Esophagus squamous epithelium (tissue), 5 donors: ENCODE measurements at regions not wholly inside any gene's neighbourhood (a gene's known extent, or its start where the extent isn't known, plus 50 kb on each side); places are given as distances from the start of the nearest gene placed in this dataset.

Experiments used
- DNase-seq: peaks from one replicate; lab custom pipeline; 2025; lab: John Stamatoyannopoulos, UW
- H3K27ac ChIP-seq, 4 donors: fragments of 200-600 bp; sonication (generic); one replicate each; pipeline ENCODE4 v1.5.1; 2016 to 2019; ENCODE audit warnings: mild to moderate bottlenecking in 1 of 4
- H3K27me3 ChIP-seq, 4 donors: fragments of 200-600 bp; sonication (generic); 1 replicate in 3 of 4; 2 replicates in 1 of 4; pipeline versions ENCODE4 v1.5.1 to v1.6.0; 2017 to 2021; ENCODE audit warnings: antibody characterized with exemption in 1 of 4
- H3K36me3 ChIP-seq, 3 donors: fragments of 200-600 bp; sonication (generic); one replicate each; pipeline ENCODE4 v1.5.1; 2016 to 2019
- H3K4me1 ChIP-seq, 3 donors: fragments of 200-600 bp; sonication (generic); one replicate each; pipeline ENCODE4 v1.5.1; 2017 to 2019
- H3K4me3 ChIP-seq, 4 donors: fragments of 200-600 bp; sonication (generic); 1 replicate in 3 of 4; 2 replicates in 1 of 4; pipeline ENCODE4 v1.5.1; 2016 to 2019; ENCODE audit warnings: mild to moderate bottlenecking in 2 of 4, moderate library complexity in 1 of 4
- H3K9me3 ChIP-seq, 3 donors: fragments of 200-600 bp; sonication (generic); one replicate each; pipeline ENCODE4 v1.5.1; 2016 to 2019
- CTCF ChIP-seq, 6 experiments: fragments of 450-650 bp in 4 of 6; fragments of 200-600 bp in 2 of 6; sonication (generic) in 2 of 6; IDR thresholded peaks; one replicate each; pipeline ENCODE4 v1.5.1; 2016 to 2019; ENCODE audit warnings: antibody characterized with exemption in 6 of 6, mild to moderate bottlenecking in 4 of 6, moderate library complexity in 4 of 6
- POLR2A ChIP-seq, 4 donors: fragments of 450-650 bp; IDR thresholded peaks; one replicate each; pipeline ENCODE4 v1.6.1; 2017; ENCODE audit warnings: antibody characterized with exemption in 4 of 4, mild to moderate bottlenecking in 4 of 4, moderate library complexity in 3 of 4
- WGBS, 2 donors: methylation state at CpG; one replicate each; pipeline ENCODE4 v1.1.5; 2018; 5-methylcytosine and 5-hydroxymethylcytosine counted together
- intact Hi-C: fragments of 100-400 bp; cut with DNase I; formaldehyde crosslinking; loops from one replicate; pipeline ENCODE4 v1.15.0; 2022
- donor health status: DM: yes; HTN: yes; CAD: no.

DNA sequence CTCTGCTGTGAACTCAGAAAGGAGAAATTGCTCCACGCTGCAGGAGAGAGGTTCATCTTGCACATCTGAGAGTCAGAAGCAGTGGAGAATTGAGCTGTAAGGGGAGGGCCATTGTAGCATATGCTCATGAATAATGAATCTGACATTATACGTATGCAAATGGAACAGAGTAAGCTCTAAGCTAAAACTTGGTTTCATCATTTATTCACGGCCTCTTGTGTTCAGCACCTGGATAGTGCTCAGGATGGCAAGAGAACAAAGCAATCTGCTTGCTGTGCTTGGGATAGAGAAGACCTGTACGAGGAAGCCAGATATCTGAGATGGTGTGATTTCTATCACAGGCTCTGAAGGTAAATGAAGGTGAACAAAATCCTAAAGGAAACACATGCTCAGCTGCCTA lies 87.9 kb upstream of the GCFC2 start:
- TF ChIP-seq POLR2A (IDR thresholded peaks at IDR 0.05) (no peak), CTCF (IDR thresholded peaks at IDR 0.05) (no peak)
- Histone ChIP-seq H3K4me3 (no peak overlapping the region), H3K36me3 (no peaks in the 10 kb centered on the region), H3K4me1 (no peaks in the 10 kb centered on the region), H3K27me3 (no peaks in the 10 kb centered on the region), H3K27ac (no peak overlapping the region), H3K9me3 (no peaks in the 10 kb centered on the region)
- intact Hi-C loops: no loop called here
- DNase-seq: no peak
- whole genome bisulfite sequencing, 2 donors: 42 to 48% methylated on average over 4 of the region's 4 CpGs

- TF ChIP-seq CTCF (IDR thresholded peaks at IDR 0.05) (no peak), POLR2A (IDR thresholded peaks at IDR 0.05) (no peak)
- WGBS, 2 donors: 78 to 87% methylated on average over 1 of the region's 1 CpG
- DNase-seq: no peak
- H3K27me3 ChIP-seq: no peaks in the 10 kb centered on the region
- H3K9me3 ChIP-seq: no peaks in the 10 kb centered on the region
- intact Hi-C loops: no loop called here
- no peaks in the 10 kb centered on the region for H3K36me3 ChIP-seq
- H3K4me3 ChIP-seq: no peak overlapping the region
- no peaks in the 10 kb centered on the region for H3K4me1 ChIP-seq
- H3K27ac ChIP-seq: no peak overlapping the region
Measured at GRCh38 chr2:75792996-75793395, 82.3 kb upstream of the GCFC2 start.

GRCh38 chr2:75792146-75792545 lies 81.4 kb upstream of the GCFC2 start:
- intact Hi-C loops: no loop called here
- H3K36me3 ChIP-seq: no peaks in the 10 kb centered on the region
- H3K27ac ChIP-seq: no peak overlapping the region
- no peaks in the 10 kb centered on the region for H3K4me1 ChIP-seq
- no peaks in the 10 kb centered on the region for H3K9me3 ChIP-seq
- DNase-seq: no peak
- no peak overlapping the region for H3K4me3 ChIP-seq
- no peaks in the 10 kb centered on the region for H3K27me3 ChIP-seq
- no peak for TF ChIP-seq POLR2A (IDR thresholded peaks at IDR 0.05)
- no peak for TF ChIP-seq CTCF (IDR thresholded peaks at IDR 0.05)
- 80 to 98% methylated on average over 2 to 4 of the region's 4 CpGs for WGBS, 2 donors

- Histone ChIP-seq H3K36me3 (no peaks in the 10 kb centered on the region), H3K9me3 (no peaks in the 10 kb centered on the region), H3K27ac (no peak overlapping the region), H3K4me3 (no peak overlapping the region), H3K4me1 (no peaks in the 10 kb centered on the region), H3K27me3 (no peaks in the 10 kb centered on the region)
- intact Hi-C loops: no loop called here
- no peak for DNase-seq
- no peak for TF ChIP-seq POLR2A (IDR thresholded peaks at IDR 0.05)
- no peak for TF ChIP-seq CTCF (IDR thresholded peaks at IDR 0.05)
- 78 to 100% methylated on average over 1 of the region's 1 CpG for WGBS, 2 donors
Measured at GRCh38 chr2:75790814-75791467, 80.2 kb upstream of the GCFC2 start.

DNA sequence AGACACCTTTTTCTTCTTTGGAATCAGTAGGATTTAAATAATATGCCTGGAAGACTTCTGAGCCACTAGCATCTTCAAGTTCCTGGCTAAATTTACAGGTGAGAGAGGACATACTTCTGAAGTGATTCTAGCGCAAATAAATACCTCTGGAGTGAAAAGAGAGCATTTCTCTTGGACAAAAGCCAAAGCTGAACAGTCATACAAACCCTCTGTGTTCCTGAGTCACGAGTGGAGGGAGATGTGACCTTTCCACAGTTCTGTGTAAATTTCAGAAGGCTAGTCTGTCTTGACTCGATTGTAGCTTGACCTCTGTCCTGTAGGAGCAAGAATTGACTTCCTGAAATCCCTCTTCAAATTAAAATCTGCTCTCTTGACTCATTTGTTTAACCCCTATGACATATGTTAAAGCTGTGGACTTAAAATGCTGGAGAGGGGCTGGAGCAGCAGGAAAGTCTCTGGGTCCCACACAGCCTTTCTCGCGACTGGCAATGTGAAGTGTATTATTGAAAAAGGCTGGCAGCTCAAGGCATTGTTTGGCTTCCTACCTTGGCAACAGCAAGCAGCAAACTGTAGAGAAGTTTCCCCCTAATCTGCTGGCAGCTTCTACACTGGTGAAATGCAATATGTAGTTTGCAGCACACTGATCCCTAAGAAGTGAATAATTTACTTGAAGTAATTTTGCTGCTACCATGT lies 79.6 kb upstream of the GCFC2 start:
- no peak for DNase-seq
- no peak for TF ChIP-seq CTCF (IDR thresholded peaks at IDR 0.05)
- no peak for TF ChIP-seq POLR2A (IDR thresholded peaks at IDR 0.05)
- Histone ChIP-seq H3K4me1 (no peaks in the 10 kb centered on the region), H3K9me3 (no peaks in the 10 kb centered on the region), H3K4me3 (no peak overlapping the region), H3K27me3 (no peaks in the 10 kb centered on the region), H3K27ac (no peak overlapping the region), H3K36me3 (no peaks in the 10 kb centered on the region)
- 42 to 44% methylated on average over 5 of the region's 5 CpGs for WGBS, 2 donors
- intact Hi-C loops: no loop called here
